ENCODE measurements at regions not wholly inside any gene's neighbourhood (a gene's known extent, or its start where the extent isn't known, plus 50 kb on each side); places are given as distances from the start of the nearest gene placed in this dataset.

DNA sequence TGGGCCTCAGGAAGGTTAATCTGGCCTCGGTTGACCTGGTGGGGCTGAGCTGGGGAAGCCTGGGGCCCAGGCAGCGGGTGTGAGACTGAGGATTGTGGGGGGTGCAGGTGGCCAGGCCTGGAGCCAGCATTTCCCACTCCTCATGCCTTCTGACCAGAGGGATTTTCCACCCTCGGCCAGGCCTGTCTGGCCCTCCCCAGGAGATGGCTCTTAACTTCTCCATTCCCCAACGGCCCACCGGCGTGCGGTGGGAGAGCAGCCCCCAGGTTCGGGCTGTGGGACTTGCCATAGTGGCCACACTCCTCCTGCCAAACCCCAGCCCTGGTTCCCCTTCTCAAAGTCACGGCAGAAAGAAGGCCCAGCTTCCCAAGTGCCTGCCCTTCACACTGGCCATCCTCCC is 126.5 kb upstream of the RUNX3 start:
- TF ChIP-seq GATA1 (IDR thresholded peaks at IDR 0.05; ENCODE audit: low read depth, low read length): no peak
- TF ChIP-seq POLR2A (IDR thresholded peaks at IDR 0.05; ENCODE audit: low read length): no peak
- DNase-seq: no peak

GRCh38 chr1:25055961-25056360 is 125.9 kb upstream of the RUNX3 start:
- no peak for TF ChIP-seq GATA1 (IDR thresholded peaks at IDR 0.05; ENCODE audit: low read depth, low read length)

DNA sequence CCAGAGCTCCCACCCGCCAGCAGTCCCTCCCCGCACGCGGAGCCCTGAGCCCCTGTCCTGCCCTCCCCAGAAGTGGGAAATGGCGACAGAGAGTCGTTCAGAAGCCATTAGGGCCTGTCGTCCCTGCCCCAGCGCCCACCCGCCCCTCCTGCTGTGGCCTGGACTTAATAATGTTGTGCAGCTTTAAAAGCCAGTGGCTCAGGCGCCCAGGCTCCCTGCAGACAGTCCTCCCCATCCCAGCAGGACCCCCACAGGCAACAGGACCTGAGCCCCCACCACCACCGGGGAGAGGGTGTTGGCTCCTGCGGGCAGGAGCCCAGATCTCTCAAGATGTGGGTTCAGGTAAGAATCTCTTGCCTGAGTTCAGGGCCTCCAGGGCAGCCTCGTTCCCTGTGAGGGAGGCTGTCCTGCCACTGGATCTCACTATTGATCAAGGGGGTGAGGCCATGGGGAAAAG is 125.3 kb upstream of the RUNX3 start:
- no peak for DNase-seq
- no peak for TF ChIP-seq GATA1 (IDR thresholded peaks at IDR 0.05; ENCODE audit: low read depth, low read length)
- no peak for TF ChIP-seq POLR2A (IDR thresholded peaks at IDR 0.05; ENCODE audit: low read length)

More at GRCh38 chr1:25055961-25056360, 125.9 kb upstream of the RUNX3 start:
- DNase-seq: no peak

DNA sequence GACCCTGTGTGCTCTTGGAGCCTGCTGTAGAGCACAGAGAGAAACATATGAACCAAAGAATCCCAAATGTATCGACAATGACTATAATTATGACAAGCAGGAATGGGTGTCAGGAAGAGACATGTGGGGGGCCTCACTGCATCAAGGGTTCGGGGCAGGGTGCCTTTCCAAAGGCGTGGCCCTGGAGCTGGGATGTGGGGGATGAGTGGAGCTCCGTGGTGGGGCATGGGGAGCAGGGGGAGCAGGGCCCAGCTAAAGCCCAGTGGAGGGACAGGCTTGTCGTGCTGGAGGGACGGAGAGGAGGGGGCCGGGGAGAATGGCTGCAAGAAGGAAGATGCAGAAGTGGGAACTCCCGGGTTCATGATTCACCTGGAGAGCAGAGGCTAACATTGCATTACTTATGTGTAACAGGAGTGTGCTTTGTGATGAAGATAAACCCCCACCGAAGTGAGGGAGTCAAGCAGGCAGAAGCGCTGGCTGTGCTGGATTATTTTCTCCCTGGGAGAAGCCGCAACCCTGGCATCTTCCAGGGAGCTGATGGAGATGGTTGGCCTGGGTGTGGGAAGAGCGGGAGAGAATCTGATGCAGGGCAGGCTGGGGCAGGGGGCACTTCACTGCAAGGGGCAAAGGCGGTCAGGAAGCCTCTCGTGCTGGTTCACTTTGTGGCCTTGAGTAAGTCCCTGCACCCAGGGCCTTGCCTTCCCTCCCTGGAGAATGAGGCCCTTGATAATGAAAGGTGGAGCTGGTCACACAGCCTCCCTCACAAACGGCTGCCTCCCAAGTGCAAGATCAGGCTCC is 124.6 kb upstream of the RUNX3 start:
- TF ChIP-seq POLR2A (IDR thresholded peaks at IDR 0.05; ENCODE audit: low read length) (no peak), GATA1 (IDR thresholded peaks at IDR 0.05; ENCODE audit: low read depth, low read length) (no peak)
- DNase-seq: no peak

DNA sequence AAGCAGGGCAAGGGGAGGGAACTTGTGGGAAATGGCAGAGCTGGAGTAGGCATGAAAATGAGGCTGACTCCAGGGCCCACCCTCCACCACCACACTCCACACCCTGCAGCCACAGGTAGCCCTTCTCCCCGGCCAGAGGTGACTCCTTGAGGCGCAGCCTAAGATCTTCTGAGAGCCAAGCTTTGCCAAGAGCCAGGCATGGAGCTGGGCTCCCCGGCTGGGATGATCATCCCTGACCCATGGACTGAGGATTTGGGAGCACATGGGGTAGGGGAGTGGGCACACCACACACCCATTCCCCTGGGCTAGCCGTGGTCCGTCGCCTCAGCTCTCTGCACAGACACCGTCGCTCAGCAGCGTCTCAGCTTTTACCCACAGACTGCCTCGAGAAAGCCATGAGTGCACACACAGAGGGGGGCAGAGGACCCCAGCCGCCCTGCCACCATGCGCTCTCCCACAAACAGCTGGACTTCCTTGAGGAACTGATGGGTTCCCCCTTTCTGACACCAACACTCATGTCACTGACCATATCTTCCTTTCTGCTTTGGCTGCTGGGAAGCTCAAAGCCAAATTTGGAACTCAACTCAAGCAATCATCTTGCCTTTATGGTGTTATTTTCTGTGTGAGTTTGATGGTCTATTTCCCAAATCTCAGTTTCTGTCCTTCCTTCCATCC is 123.6 kb upstream of the RUNX3 start:
- TF ChIP-seq GATA1 (IDR thresholded peaks at IDR 0.05; ENCODE audit: low read depth, low read length): no peak
- TF ChIP-seq POLR2A (IDR thresholded peaks at IDR 0.05; ENCODE audit: low read length): no peak
- DNase-seq: no peak

DNA sequence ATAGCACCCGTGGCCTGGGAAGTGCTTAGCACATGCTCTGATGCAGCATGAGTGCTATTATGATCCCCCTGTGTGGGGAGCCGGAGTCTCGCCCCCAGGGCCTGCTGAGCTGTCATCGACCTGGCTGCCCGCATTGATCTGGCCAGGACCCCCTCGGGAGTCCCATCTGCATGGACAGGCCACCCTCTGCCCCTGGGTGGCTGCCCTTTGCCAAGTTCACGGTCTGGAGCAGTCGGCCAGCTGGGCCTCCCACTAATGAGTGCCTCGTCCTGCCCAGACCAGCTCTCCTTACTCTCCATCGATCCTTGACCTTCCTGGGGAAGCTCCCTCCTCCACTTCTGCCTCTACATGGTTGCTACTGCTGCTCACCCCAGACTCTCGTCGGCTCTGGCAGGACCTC is 121.8 kb upstream of the RUNX3 start:
- no peak for TF ChIP-seq POLR2A (IDR thresholded peaks at IDR 0.05; ENCODE audit: low read length)
- no peak for TF ChIP-seq GATA1 (IDR thresholded peaks at IDR 0.05; ENCODE audit: low read depth, low read length)
- DNase-seq: no peak

GRCh38 chr1:25051504-25051903 is 121.4 kb upstream of the RUNX3 start:
- TF ChIP-seq POLR2A (IDR thresholded peaks at IDR 0.05; ENCODE audit: low read length) (no peak), GATA1 (IDR thresholded peaks at IDR 0.05; ENCODE audit: low read depth, low read length) (no peak)
- no peak for DNase-seq

DNA sequence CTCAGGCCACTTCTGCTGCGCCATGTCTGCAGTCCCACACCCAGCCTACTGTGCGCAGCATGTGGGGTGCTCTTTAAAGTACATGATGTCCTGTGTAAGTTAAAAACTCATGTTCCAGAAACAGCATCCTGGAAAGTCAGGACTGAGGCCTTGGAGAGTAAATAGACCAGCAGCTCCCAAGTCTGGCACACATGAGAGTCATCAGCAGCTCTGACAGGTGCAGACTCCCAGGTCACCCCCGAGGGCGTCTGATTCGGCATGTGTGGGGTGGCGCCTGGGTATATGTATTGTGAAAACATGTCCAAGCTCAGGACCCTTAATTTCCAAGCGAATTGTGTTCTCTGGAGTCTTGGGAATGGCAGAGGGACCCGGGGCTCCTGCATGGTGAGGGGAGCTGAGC is 120.1 kb upstream of the RUNX3 start:
- TF ChIP-seq GATA1 (IDR thresholded peaks at IDR 0.05; ENCODE audit: low read depth, low read length): no peak
- TF ChIP-seq POLR2A (IDR thresholded peaks at IDR 0.05; ENCODE audit: low read length): no peak
- DNase-seq: no peak

DNA sequence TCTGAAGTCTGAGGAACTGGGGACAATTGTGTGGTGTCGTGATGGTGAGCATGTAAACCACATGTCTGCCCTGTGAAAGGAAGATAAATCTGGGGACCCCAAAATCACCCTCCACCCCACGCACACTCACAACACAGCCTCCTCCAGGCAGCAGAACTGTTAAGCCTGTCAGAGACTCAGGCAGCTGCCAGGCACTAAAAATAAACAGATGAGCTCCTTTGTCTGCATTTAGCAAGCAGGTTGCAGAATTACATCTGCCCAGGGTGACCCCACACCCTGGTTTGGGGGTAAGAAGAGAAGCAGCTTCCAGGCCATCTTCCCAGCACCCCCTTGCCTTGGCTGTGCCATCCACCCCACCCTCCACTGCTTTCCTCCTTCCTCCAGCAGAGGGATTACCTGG is 119.1 kb upstream of the RUNX3 start:
- TF ChIP-seq POLR2A (IDR thresholded peaks at IDR 0.05; ENCODE audit: low read length) (no peak), GATA1 (IDR thresholded peaks at IDR 0.05; ENCODE audit: low read depth, low read length) (no peak)
- DNase-seq: no peak

- no peak for DNase-seq
- TF ChIP-seq POLR2A (IDR thresholded peaks at IDR 0.05; ENCODE audit: low read length) (no peak), GATA1 (IDR thresholded peaks at IDR 0.05; ENCODE audit: low read depth, low read length) (no peak)
Observed at GRCh38 chr1:25048728-25049127, 118.7 kb upstream of the RUNX3 start.

DNA sequence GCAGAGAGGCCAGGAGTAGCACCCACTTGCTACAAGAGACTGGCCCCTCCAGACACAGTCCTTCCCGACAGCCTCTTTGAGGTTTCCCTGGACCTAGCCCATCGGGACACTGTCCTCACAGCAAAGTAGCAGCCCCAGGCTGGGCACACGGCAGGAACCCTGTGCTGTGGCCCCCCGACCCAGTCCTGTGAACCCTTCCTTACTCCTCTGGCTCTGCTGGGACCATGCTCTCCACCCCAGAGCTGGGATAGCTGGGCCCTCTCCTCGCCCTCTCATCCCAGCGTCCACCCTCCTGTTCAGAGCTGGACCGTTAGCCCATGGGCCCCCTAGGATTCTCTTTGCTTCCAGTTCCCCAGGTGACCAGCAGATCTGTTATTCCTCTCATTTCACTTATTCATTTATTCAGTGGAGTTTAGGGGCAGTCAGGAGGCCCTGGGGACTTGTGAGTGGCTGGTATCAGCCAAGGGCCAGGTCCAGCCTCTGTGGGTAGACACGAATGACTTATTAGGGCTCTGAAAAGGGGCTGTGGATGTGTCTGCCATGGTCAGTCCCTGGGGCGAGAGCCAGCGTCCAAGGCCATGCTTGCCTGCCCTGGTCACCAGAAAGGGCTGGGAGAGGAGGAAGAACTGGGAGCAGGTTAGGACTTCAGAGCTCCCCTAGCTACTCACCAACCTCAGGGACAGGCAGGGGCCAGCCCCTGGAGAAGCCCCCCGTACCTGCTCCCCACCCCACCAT is 117.6 kb upstream of the RUNX3 start:
- no peak for TF ChIP-seq POLR2A (IDR thresholded peaks at IDR 0.05; ENCODE audit: low read length)
- TF ChIP-seq GATA1 (IDR thresholded peaks at IDR 0.05; ENCODE audit: low read depth, low read length): no peak
- DNase-seq: no peak

GRCh38 chr1:25046194-25046532 is 116.1 kb upstream of the RUNX3 start:
- no peak for DNase-seq
- TF ChIP-seq POLR2A (IDR thresholded peaks at IDR 0.05; ENCODE audit: low read length): no peak
- no peak for TF ChIP-seq GATA1 (IDR thresholded peaks at IDR 0.05; ENCODE audit: low read depth, low read length)

GRCh38 chr1:25045480-25046193 is 115.6 kb upstream of the RUNX3 start:
- DNase-seq: no peak
- TF ChIP-seq GATA1 (IDR thresholded peaks at IDR 0.05; ENCODE audit: low read depth, low read length): no peak
- TF ChIP-seq POLR2A (IDR thresholded peaks at IDR 0.05; ENCODE audit: low read length): no peak

DNA sequence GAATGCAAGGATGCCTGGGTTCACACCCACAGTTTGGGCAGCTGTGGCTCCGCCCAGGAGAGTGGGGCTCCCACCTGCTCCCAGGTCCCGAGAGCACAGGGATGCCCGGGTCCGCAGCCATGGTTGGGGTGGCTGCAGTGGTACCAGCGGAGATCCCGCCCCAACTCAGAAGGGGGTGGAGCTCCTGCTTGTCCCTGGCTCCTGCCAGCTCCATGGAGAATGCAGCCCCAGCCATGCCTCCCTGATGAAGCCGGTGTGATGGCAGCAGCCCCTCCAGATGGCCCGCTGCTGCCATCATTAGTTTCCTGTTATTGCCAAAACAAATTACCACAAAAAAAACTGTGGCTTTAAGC is 113.1 kb upstream of the RUNX3 start:
- TF ChIP-seq POLR2A (IDR thresholded peaks at IDR 0.05; ENCODE audit: low read length): no peak
- no peak for TF ChIP-seq GATA1 (IDR thresholded peaks at IDR 0.05; ENCODE audit: low read depth, low read length)
- DNase-seq: no peak
